Activated T-cell treated with anti-CD3 and anti-CD28 coated beads, Interleukin-2, amount 50 U/mL, for 24 hours (primary cell): ENCODE measurements at regions not wholly inside any gene's neighbourhood (a gene's known extent, or its start where the extent isn't known, plus 50 kb on each side); places are given as distances from the start of the nearest gene placed in this dataset.

Source experiments
- DNase-seq: peaks from one replicate; pipeline ENCODE4 v3.0.0-alpha.2; 2020
- H3K27ac Mint-ChIP-seq: 2 replicates; pipeline ENCODE4 v1.8.0; 2020; ENCODE audit warnings: mild to moderate bottlenecking, mixed read lengths
- H3K27me3 Mint-ChIP-seq: 2 replicates; pipeline ENCODE4 v1.8.0; 2020; ENCODE audit warnings: mixed read lengths
- H3K36me3 Mint-ChIP-seq: 2 replicates; pipeline ENCODE4 v1.8.0; 2020; ENCODE audit warnings: low read depth, mixed read lengths
- H3K4me1 Mint-ChIP-seq: 2 replicates; pipeline ENCODE4 v1.8.0; 2020; ENCODE audit warnings: low read depth, mixed read lengths
- H3K4me3 Mint-ChIP-seq: 2 replicates; pipeline ENCODE4 v1.8.0; 2020; ENCODE audit warnings: mild to moderate bottlenecking, moderate library complexity, mixed read lengths
- H3K9me3 Mint-ChIP-seq: 2 replicates; pipeline ENCODE4 v1.8.0; 2020; ENCODE audit warnings: mixed read lengths

- Mint-ChIP-seq H3K9me3 (no peaks in the 10 kb centered on the region), H3K4me1 (no peaks in the 10 kb centered on the region), H3K27me3 (peaks cover 5% of the 10 kb centered on the region), H3K4me3 (no peak overlapping the region), H3K27ac (no peak overlapping the region), H3K36me3 (no peaks in the 10 kb centered on the region)
- DNase-seq, result no peak
Measured at GRCh38 chr2:67462738-67463496, 65.8 kb downstream of the ETAA1 start.

DNA sequence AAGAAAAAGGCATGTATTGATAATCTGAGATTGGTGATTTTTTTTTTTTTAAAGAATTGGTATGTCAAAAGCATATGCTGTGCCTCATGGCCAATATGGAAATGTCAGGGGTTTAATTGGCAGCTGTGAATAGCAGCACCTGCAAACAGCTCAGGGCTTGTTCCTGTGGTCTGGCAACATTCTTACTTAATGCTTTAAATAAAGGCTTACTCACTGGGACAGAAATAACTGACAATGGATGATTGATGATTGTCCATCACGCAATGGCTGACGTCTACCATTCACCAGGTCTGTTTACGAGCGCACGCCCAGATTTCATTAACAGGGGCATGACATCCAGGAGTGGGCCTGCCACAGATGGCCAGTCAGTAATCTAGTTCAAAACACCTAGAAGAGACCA lies 66.7 kb downstream of the ETAA1 start:
- DNase-seq, result no peak
- Mint-ChIP-seq H3K4me1 (no peaks in the 10 kb centered on the region), H3K27ac (no peak overlapping the region), H3K9me3 (no peaks in the 10 kb centered on the region), H3K4me3 (no peak overlapping the region), H3K36me3 (no peaks in the 10 kb centered on the region), H3K27me3 (peaks cover 5% of the 10 kb centered on the region)

DNA sequence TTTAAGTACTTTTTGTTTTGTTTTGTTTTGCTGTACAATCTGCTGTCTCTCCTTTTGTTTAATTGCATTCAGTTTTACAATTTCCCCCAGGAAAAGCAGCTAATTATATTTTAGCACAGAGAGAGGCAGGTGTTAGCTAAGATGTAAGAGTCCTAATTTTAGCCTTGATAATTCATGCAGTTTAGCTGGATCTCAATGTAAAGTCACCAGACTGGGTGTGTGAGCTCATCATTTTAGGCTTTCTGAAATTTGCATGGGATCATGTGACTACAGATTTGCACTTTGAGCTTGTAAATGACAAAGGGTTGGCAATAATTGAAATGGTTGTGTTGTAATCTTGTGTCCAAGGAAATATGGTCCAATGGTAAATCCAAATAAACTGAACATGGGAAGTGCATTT lies 68.5 kb downstream of the ETAA1 start:
- H3K9me3 Mint-ChIP-seq, result no peaks in the 10 kb centered on the region
- H3K4me3 Mint-ChIP-seq, result no peak overlapping the region
- no peaks in the 10 kb centered on the region for H3K36me3 Mint-ChIP-seq
- DNase-seq, result no peak
- peaks cover 5% of the 10 kb centered on the region for H3K27me3 Mint-ChIP-seq
- H3K4me1 Mint-ChIP-seq, result no peaks in the 10 kb centered on the region
- no peak overlapping the region for H3K27ac Mint-ChIP-seq

DNA sequence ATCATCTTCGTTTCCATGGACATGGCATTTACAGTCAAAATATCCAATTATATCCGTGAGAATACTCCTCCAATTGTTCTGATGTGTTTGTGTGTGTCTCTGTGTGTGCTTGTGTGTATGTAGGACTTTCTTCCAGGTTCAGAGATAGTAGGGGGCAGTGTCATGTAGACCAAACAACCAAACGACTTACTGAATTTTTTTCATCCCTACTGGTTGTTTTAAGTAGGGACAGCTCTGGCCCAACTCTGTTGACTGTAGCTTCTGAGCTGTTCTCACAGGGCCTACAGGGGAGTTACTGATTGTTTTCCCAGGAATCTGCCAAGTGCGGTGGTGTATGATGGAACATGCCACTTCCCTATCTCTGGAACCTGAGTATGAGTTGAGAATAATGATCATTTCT lies 69.6 kb downstream of the ETAA1 start:
- no peaks in the 10 kb centered on the region for H3K4me1 Mint-ChIP-seq
- DNase-seq, result no peak
- H3K4me3 Mint-ChIP-seq, result no peak overlapping the region
- H3K27me3 Mint-ChIP-seq, result peaks cover 3% of the 10 kb centered on the region
- no peaks in the 10 kb centered on the region for H3K36me3 Mint-ChIP-seq
- H3K9me3 Mint-ChIP-seq, result no peaks in the 10 kb centered on the region
- H3K27ac Mint-ChIP-seq, result no peak overlapping the region

DNA sequence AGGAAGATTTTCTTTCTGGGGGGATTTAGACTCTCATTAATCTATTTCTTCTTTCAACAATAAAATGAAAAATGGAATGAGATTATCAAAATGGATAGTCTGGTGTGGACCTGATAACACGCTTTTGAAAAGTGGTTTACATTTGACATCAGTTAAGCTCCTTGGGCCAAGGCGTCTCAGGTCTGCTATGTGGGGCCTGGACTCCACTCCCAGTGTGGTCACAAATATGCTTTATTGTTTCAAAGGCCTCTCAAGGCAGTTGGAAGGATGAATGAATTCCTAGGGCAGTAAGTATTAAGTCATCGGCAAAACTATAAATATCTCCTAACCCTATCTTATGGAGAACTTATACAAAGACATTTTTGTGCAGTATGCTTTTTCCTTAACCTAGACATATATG lies 74.5 kb downstream of the ETAA1 start:
- Mint-ChIP-seq H3K36me3 (no peaks in the 10 kb centered on the region), H3K4me3 (no peak overlapping the region), H3K27ac (no peak overlapping the region), H3K27me3 (peaks cover 4% of the 10 kb centered on the region), H3K4me1 (no peaks in the 10 kb centered on the region), H3K9me3 (no peaks in the 10 kb centered on the region)
- DNase-seq, result no peak

DNA sequence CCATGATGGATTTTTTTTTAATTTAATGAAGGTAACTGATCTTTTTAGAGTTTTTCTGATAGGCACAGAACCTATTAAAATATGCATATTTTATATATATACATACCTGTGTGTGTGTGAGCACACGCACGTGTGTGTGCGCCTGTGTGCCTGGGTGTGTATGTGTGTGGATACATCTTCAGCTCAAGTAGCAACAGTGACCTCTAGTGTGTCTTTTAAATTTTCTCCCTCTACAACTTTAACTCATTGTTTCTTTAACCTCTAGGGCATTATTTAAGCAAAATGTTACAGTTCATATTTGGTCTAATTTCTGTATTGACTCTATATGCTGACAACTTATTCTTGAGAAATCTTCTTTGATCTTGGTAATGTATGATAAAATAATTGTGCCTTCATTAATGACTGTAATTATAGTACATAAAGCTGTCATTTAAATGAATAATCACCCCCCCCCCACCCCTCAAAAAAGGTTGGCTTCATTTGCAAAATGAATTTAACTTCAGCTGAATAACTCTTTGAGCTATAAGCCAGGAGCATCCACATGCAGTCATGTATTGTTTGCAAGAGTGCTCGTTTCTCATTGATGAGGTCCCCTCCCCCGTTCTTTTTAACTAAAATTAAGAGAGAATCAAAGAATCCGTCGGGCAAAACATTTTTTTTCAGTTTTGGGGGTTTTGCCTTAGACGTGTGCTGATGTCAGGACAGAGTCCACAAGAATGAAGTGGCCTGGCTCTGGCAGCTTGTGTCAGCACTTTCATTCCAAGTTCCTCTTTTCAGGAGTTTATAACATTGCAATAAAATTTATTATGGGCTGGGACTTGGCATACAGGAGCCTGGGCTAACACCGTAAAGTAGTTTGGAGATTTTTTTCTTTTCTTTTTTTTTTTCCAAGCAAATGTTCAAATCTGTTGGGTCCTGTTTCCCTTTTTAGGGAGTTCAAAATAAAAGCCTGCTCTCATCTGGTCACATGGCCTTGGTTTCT lies 80.0 kb downstream of the ETAA1 start:
- Mint-ChIP-seq H3K36me3 (no peaks in the 10 kb centered on the region), H3K27ac (no peak overlapping the region), H3K4me1 (no peaks in the 10 kb centered on the region), H3K9me3 (no peaks in the 10 kb centered on the region), H3K27me3 (peaks cover 23% of the 10 kb centered on the region), H3K4me3 (no peak overlapping the region)
- no peak for DNase-seq

DNA sequence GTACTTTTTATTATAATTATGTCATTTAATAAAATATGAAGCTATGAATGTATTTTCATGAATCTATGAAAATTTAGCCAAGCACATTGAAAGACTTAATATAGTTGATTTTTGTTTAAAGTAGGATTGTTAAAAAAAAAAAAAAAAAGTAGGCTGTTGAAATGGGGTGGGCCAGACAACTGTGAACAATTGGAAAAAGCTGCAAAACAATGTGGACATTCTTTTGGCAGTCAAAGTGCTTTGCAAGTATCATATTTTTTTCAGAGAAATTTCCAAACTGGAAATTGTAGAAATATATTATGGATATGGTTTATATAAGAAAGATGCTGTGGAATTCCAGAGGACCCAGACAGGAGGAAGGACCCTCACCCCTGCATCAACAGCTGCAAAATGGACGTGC lies 82.1 kb downstream of the ETAA1 start:
- H3K4me3 Mint-ChIP-seq, result no peak overlapping the region
- peaks cover 23% of the 10 kb centered on the region for H3K27me3 Mint-ChIP-seq
- no peaks in the 10 kb centered on the region for H3K4me1 Mint-ChIP-seq
- no peaks in the 10 kb centered on the region for H3K36me3 Mint-ChIP-seq
- DNase-seq, result no peak
- no peak overlapping the region for H3K27ac Mint-ChIP-seq
- H3K9me3 Mint-ChIP-seq, result no peaks in the 10 kb centered on the region

DNA sequence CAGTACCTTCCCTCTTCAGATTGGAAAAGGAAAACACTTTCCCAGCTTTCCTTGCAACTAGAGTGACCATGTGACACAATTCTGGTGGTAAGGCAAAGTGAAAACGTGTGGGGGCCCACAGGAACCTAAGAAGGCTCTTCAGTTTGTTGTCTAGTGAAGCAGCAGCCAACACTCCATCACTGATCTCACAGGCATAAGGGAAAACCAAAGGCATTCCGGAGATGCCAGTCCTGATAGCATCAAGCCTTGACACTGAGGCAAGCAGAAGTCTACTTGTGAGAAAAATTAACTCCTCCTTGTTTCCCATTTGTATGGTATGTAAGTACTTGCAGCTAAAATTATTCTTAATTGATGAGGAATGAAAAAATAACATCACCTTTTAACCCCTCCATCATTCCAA lies 88.3 kb downstream of the ETAA1 start:
- Mint-ChIP-seq H3K27me3 (peaks cover 6% of the 10 kb centered on the region), H3K36me3 (no peaks in the 10 kb centered on the region), H3K27ac (no peak overlapping the region), H3K4me3 (no peak overlapping the region), H3K4me1 (peaks cover 9% of the 10 kb centered on the region), H3K9me3 (peaks cover 7% of the 10 kb centered on the region)
- DNase-seq, result no peak

- no peak for DNase-seq
- Mint-ChIP-seq H3K36me3 (no peaks in the 10 kb centered on the region), H3K27me3 (peaks cover 6% of the 10 kb centered on the region)
Measured at GRCh38 chr2:67486041-67486796, 89.1 kb downstream of the ETAA1 start.

GRCh38 chr2:67487993-67488392 lies 90.9 kb downstream of the ETAA1 start:
- H3K9me3 Mint-ChIP-seq, result peaks cover 7% of the 10 kb centered on the region
- H3K4me1 Mint-ChIP-seq, result peaks cover 9% of the 10 kb centered on the region
- H3K27me3 Mint-ChIP-seq, result peaks cover 6% of the 10 kb centered on the region
- H3K4me3 Mint-ChIP-seq, result no peak overlapping the region
- H3K36me3 Mint-ChIP-seq, result no peaks in the 10 kb centered on the region
- DNase-seq, result no peak
- no peak overlapping the region for H3K27ac Mint-ChIP-seq

More at GRCh38 chr2:67486041-67486796, 89.1 kb downstream of the ETAA1 start:
- no peak overlapping the region for H3K27ac Mint-ChIP-seq
- H3K4me1 Mint-ChIP-seq, result peaks cover 9% of the 10 kb centered on the region
- H3K4me3 Mint-ChIP-seq, result no peak overlapping the region
- H3K9me3 Mint-ChIP-seq, result peaks cover 7% of the 10 kb centered on the region

DNA sequence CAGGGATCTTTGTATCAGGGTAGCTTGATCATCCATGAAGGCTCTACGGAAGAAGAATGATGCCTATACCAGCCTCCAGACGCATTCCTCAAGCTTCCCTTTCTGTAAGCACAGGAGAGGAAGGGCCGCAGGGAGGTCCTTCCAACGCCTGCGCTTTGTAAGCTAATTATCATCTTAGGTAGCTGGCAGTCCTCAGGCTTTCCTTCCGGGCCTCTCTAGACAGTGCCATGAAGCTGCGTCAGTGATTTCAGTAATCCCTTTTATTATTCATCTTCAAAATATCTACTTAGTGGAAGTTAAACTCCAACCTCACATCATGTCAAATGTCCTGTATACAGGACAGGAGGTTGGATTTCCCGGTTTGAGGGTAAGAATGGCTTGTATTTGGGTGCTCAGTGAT lies 92.3 kb downstream of the ETAA1 start:
- Mint-ChIP-seq H3K27ac (no peak overlapping the region), H3K4me3 (no peak overlapping the region), H3K9me3 (peaks cover 7% of the 10 kb centered on the region), H3K36me3 (no peaks in the 10 kb centered on the region), H3K27me3 (peaks cover 6% of the 10 kb centered on the region), H3K4me1 (peaks cover 9% of the 10 kb centered on the region)
- no peak for DNase-seq

- Mint-ChIP-seq H3K4me1 (no peaks in the 10 kb centered on the region), H3K9me3 (no peaks in the 10 kb centered on the region), H3K36me3 (no peaks in the 10 kb centered on the region), H3K27ac (no peak overlapping the region), H3K4me3 (no peak overlapping the region), H3K27me3 (peaks cover 4% of the 10 kb centered on the region)
- DNase-seq, result no peak
Measured at GRCh38 chr2:67498931-67499330, 101.8 kb downstream of the ETAA1 start.

- no peaks in the 10 kb centered on the region for H3K4me1 Mint-ChIP-seq
- H3K36me3 Mint-ChIP-seq, result no peaks in the 10 kb centered on the region
- H3K4me3 Mint-ChIP-seq, result no peak overlapping the region
- no peaks in the 10 kb centered on the region for H3K9me3 Mint-ChIP-seq
- no peak for DNase-seq
- H3K27me3 Mint-ChIP-seq, result peaks cover 4% of the 10 kb centered on the region
- H3K27ac Mint-ChIP-seq, result no peak overlapping the region
Measured at GRCh38 chr2:67499989-67500388, 102.9 kb downstream of the ETAA1 start.

DNA sequence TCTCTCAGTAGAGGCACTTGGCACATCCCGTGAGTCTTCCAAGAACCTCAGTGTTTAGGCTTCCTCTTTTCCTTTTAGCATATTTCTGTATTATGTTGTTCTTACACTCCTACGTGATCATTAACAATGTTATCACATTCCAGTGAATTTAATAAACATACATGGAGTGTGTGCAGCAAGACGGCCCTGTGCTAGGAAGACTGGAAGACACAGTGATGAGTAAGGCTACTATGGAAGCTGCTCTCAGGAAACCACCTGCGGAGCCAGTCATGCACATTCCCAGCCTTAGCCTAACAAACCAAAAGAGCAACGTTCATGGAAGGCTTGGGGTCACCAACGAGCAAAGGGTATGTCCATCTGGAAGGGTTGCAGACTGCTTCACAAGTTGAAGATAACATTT lies 103.4 kb downstream of the ETAA1 start:
- Mint-ChIP-seq H3K27ac (no peak overlapping the region), H3K9me3 (no peaks in the 10 kb centered on the region), H3K27me3 (peaks cover 4% of the 10 kb centered on the region), H3K36me3 (no peaks in the 10 kb centered on the region), H3K4me3 (no peak overlapping the region), H3K4me1 (no peaks in the 10 kb centered on the region)
- DNase-seq, result no peak
